Prostate gland (tissue), 2 donors: ENCODE measurements at regions not wholly inside any gene's neighbourhood (a gene's known extent, or its start where the extent isn't known, plus 50 kb on each side); places are given as distances from the start of the nearest gene placed in this dataset.

Source experiments
- DNase-seq: peaks from one replicate; pipeline ENCODE4 v3.0.0-alpha.2; 2019; ENCODE audit warnings: low spot score
- H3K27ac ChIP-seq, 2 donors: fragments of 200-600 bp; sonication (generic); 2 replicates each; pipeline ENCODE4 v1.5.1; 2017 to 2019
- H3K27me3 ChIP-seq: fragments of 200-600 bp; sonication (generic); replicated peaks from 2 replicates; pipeline ENCODE4 v1.5.1; 2019; ENCODE audit not compliant: insufficient read depth
- H3K36me3 ChIP-seq, 2 donors: fragments of 200-600 bp; sonication (generic); 1 replicate in 1 of 2; 2 replicates in 1 of 2; pipeline versions ENCODE4 v1.5.1 to v1.8.1; 2017 to 2019
- H3K4me1 ChIP-seq: fragments of 200-600 bp; sonication (generic); replicated peaks from 2 replicates; pipeline ENCODE4 v1.5.1; 2019
- H3K4me3 ChIP-seq, 2 donors: fragments of 200-600 bp; sonication (generic); 2 replicates each; pipeline ENCODE4 v1.5.1; 2017 to 2019
- H3K9me3 ChIP-seq: fragments of 200-600 bp; sonication (generic); 2 replicates; pipeline ENCODE4 v1.5.1; 2017
- CTCF ChIP-seq, 4 experiments: fragments of 200-600 bp in 2 of 4; fragments of 450-650 bp in 2 of 4; sonication (generic) in 2 of 4; IDR thresholded peaks; 1 replicate in 3 of 4; 2 replicates in 1 of 4; pipeline ENCODE4 v1.5.1; 2016 to 2019; ENCODE audit warnings: antibody characterized with exemption in 4 of 4, mild to moderate bottlenecking in 2 of 4, moderate library complexity in 2 of 4
- POLR2A ChIP-seq: fragments of 450-650 bp; IDR thresholded peaks from one replicate; pipeline ENCODE4 v1.6.1; 2016; ENCODE audit warnings: antibody characterized with exemption, mild to moderate bottlenecking
- POLR2AphosphoS5 ChIP-seq: sonication (generic); formaldehyde crosslinking; IDR thresholded peaks from one replicate; pipeline ENCODE4 v1.6.1; 2017; ENCODE audit warnings: antibody characterized with exemption
- WGBS: methylation state at CpG from one replicate; pipeline ENCODE4 v1.1.5; 2018; 5-methylcytosine and 5-hydroxymethylcytosine counted together
- intact Hi-C: fragments of 100-400 bp; cut with DNase I; formaldehyde crosslinking; loops from one replicate; pipeline ENCODE4 v1.14.2; 2022

- no peak for TF ChIP-seq CTCF (IDR thresholded peaks at IDR 0.05)
- TF ChIP-seq POLR2A = no peak
- TF ChIP-seq POLR2AphosphoS5 = no peak
- Histone ChIP-seq H3K9me3 (no peaks in the 10 kb centered on the region), H3K27me3 (no peaks in the 10 kb centered on the region), H3K27ac (no peak overlapping the region), H3K4me1 (no peaks in the 10 kb centered on the region), H3K4me3 (no peak overlapping the region), H3K36me3 (no peaks in the 10 kb centered on the region)
- intact Hi-C loops = no loop called here
- WGBS = 75% methylated on average over 5 of the region's 5 CpGs
- no peak for DNase-seq
These were observed 185.6 kb upstream of the RUNX1 start for GRCh38 chr21:35234725-35235124.

- no peaks in the 10 kb centered on the region for H3K36me3 ChIP-seq
- DNase-seq = no peak
- TF ChIP-seq POLR2A (no peak), POLR2AphosphoS5 (no peak), CTCF (IDR thresholded peaks at IDR 0.05) (no peak)
- intact Hi-C loops = no loop called here
- H3K4me3 ChIP-seq = no peak overlapping the region
- H3K4me1 ChIP-seq = no peaks in the 10 kb centered on the region
- H3K9me3 ChIP-seq = no peaks in the 10 kb centered on the region
- H3K27ac ChIP-seq = no peak overlapping the region
- H3K27me3 ChIP-seq = no peaks in the 10 kb centered on the region
- 85% methylated on average over 3 of the region's 3 CpGs for WGBS
These were observed 184.7 kb upstream of the RUNX1 start for GRCh38 chr21:35233756-35234155.

- 74% methylated on average over 11 of the region's 11 CpGs for WGBS
- Histone ChIP-seq H3K27ac (no peak overlapping the region), H3K9me3 (no peaks in the 10 kb centered on the region), H3K27me3 (no peaks in the 10 kb centered on the region), H3K4me3 (no peak overlapping the region), H3K4me1 (no peaks in the 10 kb centered on the region), H3K36me3 (no peaks in the 10 kb centered on the region)
- TF ChIP-seq POLR2AphosphoS5 (no peak), POLR2A (no peak), CTCF (IDR thresholded peaks at IDR 0.05) (no peak)
- no peak for DNase-seq
- intact Hi-C loops = no loop called here
These were observed 183.6 kb upstream of the RUNX1 start for GRCh38 chr21:35232545-35233176.

GRCh38 chr21:35231090-35231489, 182.0 kb upstream of the RUNX1 start:
- H3K27ac ChIP-seq = no peak overlapping the region
- H3K4me1 ChIP-seq = no peaks in the 10 kb centered on the region
- intact Hi-C loops = no loop called here
- no peak for DNase-seq
- 90% methylated on average over 2 of the region's 2 CpGs for WGBS
- no peaks in the 10 kb centered on the region for H3K27me3 ChIP-seq
- H3K36me3 ChIP-seq = no peaks in the 10 kb centered on the region
- TF ChIP-seq POLR2AphosphoS5 (no peak), CTCF (IDR thresholded peaks at IDR 0.05) (no peak), POLR2A (no peak)
- no peaks in the 10 kb centered on the region for H3K9me3 ChIP-seq
- no peak overlapping the region for H3K4me3 ChIP-seq

GRCh38 chr21:35229290-35229689, 180.2 kb upstream of the RUNX1 start:
- WGBS = 46% methylated on average over 3 of the region's 3 CpGs
- intact Hi-C loops = no loop called here
- no peak for TF ChIP-seq POLR2A
- no peak for TF ChIP-seq CTCF (IDR thresholded peaks at IDR 0.05)
- TF ChIP-seq POLR2AphosphoS5 = no peak

More at GRCh38 chr21:35229290-35229689, 180.2 kb upstream of the RUNX1 start:
- Histone ChIP-seq H3K36me3 (no peaks in the 10 kb centered on the region), H3K27me3 (no peaks in the 10 kb centered on the region), H3K4me3 (no peak overlapping the region), H3K27ac (no peak overlapping the region), H3K9me3 (no peaks in the 10 kb centered on the region), H3K4me1 (no peaks in the 10 kb centered on the region)
- DNase-seq = no peak
